GM19452 (cell line): ENCODE measurements at regions not wholly inside any gene's neighbourhood (a gene's known extent, or its start where the extent isn't known, plus 50 kb on each side); places are given as distances from the start of the nearest gene placed in this dataset.

Experiments used
- ATAC-seq: cut with Tn5 transposase; IDR thresholded peaks from one replicate; pipeline ENCODE4 v1.9.1; 2021; ENCODE audit not compliant: unreplicated experiment

DNA sequence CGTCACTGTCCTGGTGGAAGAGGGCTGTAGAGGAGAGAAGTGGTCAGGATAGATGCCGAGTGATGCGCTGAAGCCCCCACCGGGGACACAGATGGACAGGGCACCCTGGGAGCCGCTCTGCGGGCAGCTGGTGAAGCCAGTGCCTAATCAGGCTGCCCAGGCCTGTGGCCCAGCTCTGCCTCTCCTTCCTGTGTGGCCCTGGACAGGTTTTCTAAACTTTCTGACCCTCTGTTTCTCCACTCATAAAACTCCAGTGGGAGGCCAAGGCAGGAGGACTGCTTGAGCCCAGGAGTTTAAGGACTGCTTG is 86.1 kb downstream of the C5orf15 start:
- no peak for ATAC-seq

DNA sequence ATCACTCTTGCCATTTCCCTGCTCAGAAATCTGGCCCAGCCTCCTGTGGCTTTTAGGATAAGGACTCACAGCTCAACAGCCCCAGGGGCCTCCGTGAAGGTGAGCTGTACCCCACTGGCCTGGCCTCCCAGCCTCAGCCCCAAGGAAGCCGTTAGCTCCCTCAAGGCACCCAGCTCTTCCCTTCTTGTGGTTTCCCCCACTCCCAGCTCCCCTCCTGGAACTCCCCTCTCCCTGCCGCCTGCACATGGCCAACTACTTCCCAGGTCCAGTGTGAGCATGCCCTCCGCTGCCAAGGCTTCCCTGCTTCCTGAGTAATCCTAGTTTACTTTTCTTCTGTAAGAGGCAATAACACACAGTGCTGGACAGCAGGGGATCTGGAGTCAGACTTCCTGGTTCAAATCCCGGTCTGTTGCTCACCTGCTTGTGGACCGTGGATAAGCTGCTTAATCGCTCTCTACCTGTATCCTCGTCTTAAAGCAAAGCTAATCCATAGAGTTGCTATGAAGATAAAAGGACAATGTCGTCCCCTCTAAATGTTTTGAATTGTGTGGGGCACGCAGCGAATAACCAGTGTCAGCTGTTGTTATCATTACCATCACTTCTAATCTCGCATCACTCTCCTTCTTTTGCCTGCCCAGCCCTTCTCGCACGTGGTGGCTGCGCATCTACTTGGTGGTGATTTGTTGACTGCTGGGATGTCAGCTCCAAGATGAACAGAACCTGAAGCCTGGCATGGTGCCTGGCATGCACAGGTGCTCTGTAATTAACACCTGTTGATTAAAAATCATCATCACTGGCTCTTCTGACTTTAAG is 86.6 kb downstream of the C5orf15 start:
- no peak for ATAC-seq

DNA sequence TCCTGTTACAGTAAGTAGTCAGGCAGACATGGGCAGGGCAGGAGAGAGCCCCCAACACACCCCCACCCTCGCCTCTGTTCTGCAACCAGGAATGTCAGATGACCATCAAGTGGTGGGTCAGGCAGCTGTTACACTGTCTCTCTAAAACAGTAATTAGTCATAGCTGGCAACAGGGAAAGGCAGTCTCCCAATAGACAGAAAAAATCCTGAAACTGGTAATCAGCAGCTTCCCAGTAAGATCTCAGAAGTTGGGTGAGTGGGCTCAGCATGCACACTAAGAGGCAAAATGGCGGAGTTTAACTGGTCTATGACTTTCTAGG is 90.2 kb downstream of the C5orf15 start:
- ATAC-seq: no peak

GRCh38 chr5:133877351-133878235 is 90.8 kb downstream of the C5orf15 start:
- ATAC-seq: no peak

DNA sequence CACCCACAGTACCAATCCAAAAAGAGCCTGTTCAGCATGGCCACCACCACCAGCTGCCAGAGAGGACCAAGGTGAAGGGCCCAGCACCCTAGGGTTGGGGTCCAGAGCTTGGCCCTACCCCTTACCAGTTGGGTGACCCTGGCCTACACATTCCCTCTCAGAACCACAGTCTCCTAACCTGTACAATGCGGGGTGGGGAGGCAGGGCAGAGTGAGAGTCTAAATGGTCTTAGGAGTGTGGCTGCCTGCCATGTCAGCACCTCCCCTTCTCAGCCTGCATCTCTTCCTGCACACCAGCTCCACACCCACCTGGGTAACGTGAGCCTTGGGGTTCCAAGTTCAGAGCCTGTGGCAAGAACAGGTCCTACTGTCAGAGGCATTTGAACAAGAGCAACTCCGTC is 92.2 kb downstream of the C5orf15 start:
- no peak for ATAC-seq

GRCh38 chr5:133875179-133875578 is 93.2 kb downstream of the C5orf15 start:
- ATAC-seq: no peak

DNA sequence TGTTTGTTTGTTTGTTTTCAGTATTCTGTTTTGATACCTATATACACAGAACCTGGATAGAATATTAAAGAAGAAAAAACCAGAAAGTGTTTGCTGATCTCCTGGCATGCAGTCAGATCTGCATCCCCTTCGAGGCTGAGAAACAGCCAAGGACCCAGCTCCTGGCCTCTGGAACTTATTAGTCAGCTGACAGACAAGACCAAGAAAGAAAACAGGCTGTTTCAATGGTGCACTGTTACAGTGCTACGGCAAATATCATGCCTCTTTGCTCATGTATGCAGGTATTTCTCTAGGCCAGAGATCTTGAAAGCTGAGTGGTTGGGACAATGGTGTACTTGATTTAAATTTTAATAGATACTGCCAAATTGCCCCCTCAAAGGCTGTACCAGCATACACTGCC is 95.0 kb downstream of the C5orf15 start:
- no peak for ATAC-seq

GRCh38 chr5:133870661-133871060 is 97.8 kb downstream of the C5orf15 start:
- no peak for ATAC-seq

DNA sequence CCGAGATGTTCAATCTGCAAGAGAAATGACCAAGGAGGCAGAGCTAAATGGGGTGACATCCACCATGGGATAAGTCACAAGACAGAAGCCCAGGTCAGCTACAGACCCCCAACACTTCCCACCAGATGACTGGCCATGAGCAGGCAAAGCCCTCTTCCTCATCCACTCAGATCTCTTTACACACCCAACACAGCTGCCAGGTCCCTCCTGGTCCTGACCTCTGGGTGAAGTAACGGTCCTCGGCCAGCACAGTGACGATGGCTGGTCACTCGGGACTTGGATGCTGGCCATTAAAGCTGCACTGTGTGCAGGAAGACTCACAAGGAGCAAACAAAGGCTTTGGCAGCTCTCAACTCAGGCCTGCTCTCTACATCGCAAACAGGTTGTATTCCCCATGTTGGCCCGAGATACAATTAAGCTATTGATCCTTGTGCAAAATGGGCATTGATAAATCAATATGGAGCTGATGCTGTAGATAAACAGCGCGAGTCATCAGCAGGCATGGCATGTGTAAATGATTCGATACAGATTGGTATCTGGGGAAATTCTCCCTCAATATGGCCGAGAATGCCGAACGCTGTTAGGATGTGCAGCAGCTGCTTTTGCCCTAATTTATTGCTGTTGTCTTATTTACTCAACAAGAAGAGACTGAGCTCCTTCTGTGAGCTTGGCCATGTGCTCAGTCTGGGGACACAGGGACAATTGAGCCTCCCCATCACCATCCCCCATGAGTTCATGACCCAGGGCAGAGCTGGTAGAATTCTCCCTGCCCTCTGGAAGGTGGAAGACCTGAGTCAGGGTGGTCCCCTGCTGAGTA is 98.7 kb downstream of the C5orf15 start:
- no peak for ATAC-seq

DNA sequence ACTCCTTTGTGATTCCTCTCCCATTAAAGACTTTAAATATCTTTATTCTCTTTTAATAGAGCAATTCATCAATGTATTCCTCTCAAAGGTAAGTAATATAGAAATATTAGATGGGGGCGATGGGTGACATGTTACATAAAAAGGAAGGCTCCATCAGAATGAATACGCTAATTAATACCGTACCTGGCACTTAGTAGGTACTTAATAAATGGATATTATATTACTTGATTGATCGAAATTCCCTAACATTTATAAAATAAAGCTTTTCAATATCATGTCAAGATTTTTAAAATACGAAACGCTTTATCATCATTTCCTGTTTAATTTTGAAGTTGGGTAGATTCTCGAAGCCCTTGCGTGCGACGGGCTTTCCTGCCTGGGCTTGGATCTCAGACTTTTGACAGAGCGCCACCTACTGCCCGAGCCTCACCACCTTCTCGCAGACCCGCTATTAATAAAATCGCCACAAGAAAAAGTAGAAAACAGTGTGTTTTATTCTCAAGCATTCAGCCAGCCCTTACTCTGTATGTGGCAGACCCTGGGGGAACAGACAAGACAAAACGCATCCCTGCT is 99.4 kb downstream of the C5orf15 start:
- ATAC-seq: no peak

DNA sequence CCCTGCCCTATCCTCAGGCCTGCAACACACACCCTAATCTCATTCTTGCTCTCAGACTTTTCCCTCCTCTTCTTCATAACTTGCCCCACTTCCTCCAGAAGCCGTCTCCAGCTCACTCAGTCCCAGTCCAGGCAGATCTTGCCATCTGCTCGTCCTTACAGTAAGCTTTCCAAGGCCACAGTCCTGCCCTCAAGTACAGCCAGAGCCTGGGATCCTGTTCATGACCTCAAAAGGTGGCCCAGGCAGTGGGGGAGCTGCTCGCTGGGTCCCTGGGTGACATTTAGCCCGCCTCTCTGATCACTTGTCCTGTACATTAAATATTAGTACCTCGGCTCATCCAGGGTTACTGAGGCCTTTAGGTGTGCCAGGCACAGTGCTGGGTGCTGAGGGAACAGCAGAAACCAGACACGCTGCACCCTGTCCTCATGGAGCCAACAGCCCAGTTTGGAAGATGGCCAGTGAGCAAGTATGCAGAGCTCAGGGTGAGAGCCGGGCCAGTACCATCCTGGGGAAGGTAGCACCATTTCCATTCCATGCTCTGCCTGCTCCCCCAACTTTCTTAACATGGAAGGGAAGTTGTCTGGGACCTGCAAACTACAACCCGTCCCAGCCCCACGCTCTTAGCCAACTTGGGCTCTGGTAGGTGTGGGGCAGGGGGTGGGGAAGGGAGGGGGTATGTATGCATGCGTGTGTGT is 100.4 kb downstream of the C5orf15 start:
- ATAC-seq: no peak

DNA sequence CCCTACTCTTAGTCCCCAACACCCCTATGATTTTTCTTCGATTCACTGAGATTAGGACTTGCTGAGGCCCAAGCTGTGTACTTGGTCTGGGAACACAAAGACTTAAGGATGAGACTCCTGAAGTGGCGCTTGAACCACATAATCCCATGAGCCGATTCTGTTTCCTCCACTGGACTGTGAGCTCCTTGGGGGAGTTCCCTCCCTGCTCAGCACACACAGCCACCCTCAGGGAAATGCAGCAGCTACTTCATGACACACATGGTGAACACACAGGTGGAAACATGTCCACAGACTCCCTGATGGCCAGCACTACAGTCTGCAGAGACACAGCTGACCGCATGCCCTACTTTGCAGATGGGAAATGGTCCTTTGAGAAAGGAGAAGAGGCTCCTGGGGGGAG is 101.1 kb downstream of the C5orf15 start:
- ATAC-seq: no peak

GRCh38 chr5:133866903-133867245 is 101.6 kb downstream of the C5orf15 start:
- no peak for ATAC-seq

DNA sequence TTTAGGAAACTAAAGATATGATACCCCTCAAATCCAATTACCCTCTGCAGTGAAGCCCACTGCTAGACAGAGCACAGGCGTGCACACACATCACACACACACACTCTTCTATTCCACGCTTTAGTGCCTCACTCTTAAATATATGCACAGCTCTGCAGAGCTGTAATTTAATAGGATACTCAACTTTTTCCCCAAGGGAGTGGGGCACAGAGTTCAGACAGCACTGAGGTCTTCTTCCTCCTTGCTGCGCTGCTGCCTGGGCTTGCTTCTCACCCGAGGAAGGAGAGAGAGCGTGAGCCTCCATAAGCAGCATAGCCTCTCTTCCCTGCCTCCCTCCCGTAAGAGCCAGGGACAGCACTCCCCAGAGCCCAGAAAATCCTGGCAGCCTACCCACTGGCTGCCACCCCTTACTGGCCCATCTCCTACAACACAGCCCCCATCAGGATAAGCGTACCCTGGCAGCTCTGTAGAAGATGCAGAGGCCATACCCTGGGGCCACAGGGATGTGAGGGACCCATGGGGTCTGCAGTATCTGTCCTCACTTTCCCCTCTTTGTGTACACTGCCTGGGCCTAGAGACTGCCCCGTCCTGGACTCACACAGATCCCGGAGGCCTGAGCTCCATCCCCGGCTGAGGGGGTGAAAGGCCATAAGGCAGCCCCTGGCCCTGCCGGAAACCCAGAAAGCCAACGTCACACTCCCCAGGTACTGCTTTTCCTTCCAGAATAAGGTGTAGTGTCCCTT is 102.1 kb downstream of the C5orf15 start:
- no peak for ATAC-seq

GRCh38 chr5:133865113-133865512 is 103.3 kb downstream of the C5orf15 start:
- no peak for ATAC-seq

- no peak for ATAC-seq
These were observed 103.7 kb downstream of the C5orf15 start for GRCh38 chr5:133864711-133865110.

DNA sequence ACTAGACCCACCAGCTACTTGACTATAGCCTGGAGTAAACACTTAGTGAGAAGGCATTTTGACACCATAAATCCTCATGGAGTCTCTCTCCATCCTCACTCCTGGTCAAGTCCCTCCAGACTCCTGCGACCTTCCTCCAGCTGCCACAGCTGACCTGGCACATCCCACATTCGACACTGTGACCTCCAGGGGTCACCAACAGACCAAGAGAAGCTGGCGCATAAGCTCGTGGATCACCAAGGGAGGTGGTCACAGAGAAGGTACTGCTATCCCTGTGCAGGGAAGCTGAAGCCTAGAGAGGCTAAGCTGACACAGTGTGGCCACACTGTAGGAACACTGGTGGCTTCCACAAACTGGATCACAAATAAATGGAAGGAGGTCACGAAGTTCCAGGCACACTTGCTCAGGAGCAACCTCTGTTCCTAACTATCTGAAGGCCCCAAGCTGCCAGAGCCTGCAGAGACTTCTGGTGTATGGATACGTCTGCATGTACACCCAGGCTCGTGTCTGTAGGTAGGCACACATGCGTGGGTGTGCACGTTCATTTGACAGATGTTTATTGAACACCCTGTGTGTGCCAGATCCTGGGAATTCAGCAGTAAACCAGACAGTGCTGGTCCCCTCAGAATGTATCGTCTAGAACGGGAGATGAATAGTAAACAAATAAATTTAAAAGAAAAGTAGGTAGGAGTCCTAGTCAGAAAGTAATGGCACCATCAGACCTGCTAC is 104.4 kb downstream of the C5orf15 start:
- ATAC-seq: no peak

DNA sequence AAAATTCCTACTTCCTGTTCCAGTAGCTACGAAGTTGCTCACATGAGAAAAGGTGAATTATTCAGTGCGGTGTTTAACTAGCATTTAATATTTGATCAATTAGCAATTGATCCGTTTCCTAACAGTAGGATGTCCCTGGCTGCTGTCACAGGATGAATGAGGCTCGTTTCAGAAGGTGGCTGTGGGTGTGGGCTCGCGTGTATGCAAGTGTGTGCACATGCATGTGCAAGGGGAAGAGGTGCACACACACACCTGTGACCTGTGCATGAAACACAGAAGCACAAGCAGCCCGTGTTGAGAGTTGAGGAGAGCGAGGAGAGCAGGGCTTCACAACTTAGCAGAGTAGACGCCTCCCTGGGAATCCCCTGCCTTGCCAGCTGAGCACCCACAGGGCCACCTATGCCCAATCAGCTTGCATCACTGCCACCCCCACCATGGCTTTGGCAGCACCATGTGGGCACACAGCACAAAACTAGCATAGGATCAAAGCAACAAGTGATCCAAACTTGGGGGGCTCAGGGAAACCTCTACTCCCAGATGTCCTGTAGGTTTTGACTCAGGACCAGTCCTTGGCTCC is 107.2 kb downstream of the C5orf15 start:
- no peak for ATAC-seq

- peak; percentile 69 for ATAC-seq
These were observed 109.4 kb downstream of the C5orf15 start for GRCh38 chr5:133859073-133859472.
